BE2C (cell line): ENCODE measurements at regions not wholly inside any gene's neighbourhood (a gene's known extent, or its start where the extent isn't known, plus 50 kb on each side); places are given as distances from the start of the nearest gene placed in this dataset.

ENCODE experiments used
- DNase-seq: peaks from one replicate; pipeline ENCODE4 v3.0.0-alpha.2; 2020
- H3K27me3 ChIP-seq: fragments of 250-450 bp; sonication (Bioruptor Pico); 2 replicates; pipeline ENCODE4 v1.5.1; 2020; ENCODE audit warnings: mild to moderate bottlenecking
- H3K36me3 ChIP-seq: fragments of 250-450 bp; sonication (Bioruptor Pico); 2 replicates; pipeline ENCODE4 v1.5.1; 2020; ENCODE audit warnings: mild to moderate bottlenecking
- H3K4me1 ChIP-seq: fragments of 250-450 bp; sonication (Bioruptor Pico); 2 replicates; pipeline ENCODE4 v1.5.1; 2020
- H3K4me3 ChIP-seq: 2 replicates; pipeline ENCODE4 v1.5.1; 2011; ENCODE audit warnings: low read depth, low read length
- H3K9me3 ChIP-seq: fragments of 250-450 bp; sonication (Bioruptor Pico); 2 replicates; pipeline ENCODE4 v1.5.1; 2020
- TF ChIP-seq, protein P1 (sequence below): IDR thresholded peaks from 2 replicates; pipeline ENCODE4 v1.5.1; 2012; ENCODE audit warnings: mild to moderate bottlenecking, low read depth, low read length

DNA sequence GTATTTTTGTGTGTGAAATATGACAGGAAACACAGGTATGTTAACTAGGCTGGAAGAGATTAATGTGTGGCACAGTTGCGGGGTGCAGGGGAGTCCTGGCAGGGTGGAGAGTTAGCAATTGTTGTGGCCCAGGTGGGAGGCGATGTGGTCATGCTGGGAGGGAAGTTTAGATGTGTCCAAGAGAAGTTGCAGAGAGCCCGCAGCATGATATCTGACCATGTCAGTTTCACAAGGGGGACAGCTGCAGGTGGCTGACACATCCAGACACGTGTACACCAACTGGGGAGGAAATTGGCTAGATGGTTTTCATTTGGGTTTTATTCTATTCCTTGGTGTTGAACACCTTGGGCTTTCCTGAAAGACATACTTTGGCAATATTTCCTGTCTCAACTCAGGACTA lies 172.8 kb upstream of the RGMA start:
- no peak for DNase-seq
- TF ChIP-seq, protein P1, sequence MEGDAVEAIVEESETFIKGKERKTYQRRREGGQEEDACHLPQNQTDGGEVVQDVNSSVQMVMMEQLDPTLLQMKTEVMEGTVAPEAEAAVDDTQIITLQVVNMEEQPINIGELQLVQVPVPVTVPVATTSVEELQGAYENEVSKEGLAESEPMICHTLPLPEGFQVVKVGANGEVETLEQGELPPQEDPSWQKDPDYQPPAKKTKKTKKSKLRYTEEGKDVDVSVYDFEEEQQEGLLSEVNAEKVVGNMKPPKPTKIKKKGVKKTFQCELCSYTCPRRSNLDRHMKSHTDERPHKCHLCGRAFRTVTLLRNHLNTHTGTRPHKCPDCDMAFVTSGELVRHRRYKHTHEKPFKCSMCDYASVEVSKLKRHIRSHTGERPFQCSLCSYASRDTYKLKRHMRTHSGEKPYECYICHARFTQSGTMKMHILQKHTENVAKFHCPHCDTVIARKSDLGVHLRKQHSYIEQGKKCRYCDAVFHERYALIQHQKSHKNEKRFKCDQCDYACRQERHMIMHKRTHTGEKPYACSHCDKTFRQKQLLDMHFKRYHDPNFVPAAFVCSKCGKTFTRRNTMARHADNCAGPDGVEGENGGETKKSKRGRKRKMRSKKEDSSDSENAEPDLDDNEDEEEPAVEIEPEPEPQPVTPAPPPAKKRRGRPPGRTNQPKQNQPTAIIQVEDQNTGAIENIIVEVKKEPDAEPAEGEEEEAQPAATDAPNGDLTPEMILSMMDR = no peak
- Histone ChIP-seq H3K4me1 (no peaks in the 10 kb centered on the region), H3K36me3 (no peaks in the 10 kb centered on the region), H3K27me3 (no peaks in the 10 kb centered on the region), H3K4me3 (no peak overlapping the region), H3K9me3 (no peaks in the 10 kb centered on the region)

DNA sequence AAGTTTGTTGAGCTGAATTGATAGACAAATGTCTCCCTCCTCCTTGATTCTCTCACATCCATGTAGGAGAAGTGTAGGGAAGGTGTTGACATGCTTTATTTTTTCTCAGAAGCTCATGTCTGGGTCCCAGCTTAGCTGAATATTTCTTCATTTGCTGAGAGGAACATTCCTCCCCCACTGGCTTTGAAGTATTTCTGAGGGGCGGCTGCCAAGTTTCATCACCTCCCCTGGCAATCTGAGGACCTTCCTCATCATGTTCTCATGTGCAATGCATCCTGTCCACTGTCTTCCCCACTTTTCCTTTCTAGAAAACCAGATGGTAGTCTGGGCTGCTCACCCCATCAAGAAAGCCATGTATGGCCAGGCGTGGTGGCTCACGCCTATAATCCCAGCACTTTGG lies 168.9 kb upstream of the RGMA start:
- H3K9me3 ChIP-seq = no peaks in the 10 kb centered on the region
- H3K4me1 ChIP-seq = no peaks in the 10 kb centered on the region
- no peaks in the 10 kb centered on the region for H3K36me3 ChIP-seq
- TF ChIP-seq, protein P1 = no peak
- no peak overlapping the region for H3K4me3 ChIP-seq
- H3K27me3 ChIP-seq = no peaks in the 10 kb centered on the region
- no peak for DNase-seq

DNA sequence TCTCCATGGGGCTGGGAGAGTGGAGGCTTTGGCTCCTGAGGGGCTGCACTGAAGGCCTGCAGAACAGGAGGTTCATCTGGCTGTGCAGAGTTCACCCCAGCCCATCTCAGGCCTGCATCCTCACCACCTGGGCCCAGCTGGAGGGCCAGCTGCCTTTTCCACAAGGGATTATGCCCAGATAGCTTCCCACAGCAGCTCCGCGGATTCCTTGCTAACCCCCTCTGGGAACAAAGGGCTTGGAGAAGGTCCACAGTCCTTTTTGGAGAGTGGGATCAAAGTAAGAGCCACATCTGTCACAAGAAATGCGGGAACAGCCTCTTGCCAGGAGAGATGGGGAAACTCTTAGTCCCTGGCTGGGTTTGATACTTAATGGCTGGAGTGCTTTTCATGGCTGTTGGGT lies 164.7 kb upstream of the RGMA start:
- TF ChIP-seq, protein P1 = no peak

GRCh38 chr15:93252780-93253179 lies 163.8 kb upstream of the RGMA start:
- Histone ChIP-seq H3K4me1 (no peaks in the 10 kb centered on the region), H3K36me3 (no peaks in the 10 kb centered on the region), H3K9me3 (no peaks in the 10 kb centered on the region), H3K27me3 (no peaks in the 10 kb centered on the region), H3K4me3 (no peak overlapping the region)
- no peak for DNase-seq
- TF ChIP-seq, protein P1 = no peak

More for the DNA sequence above, 164.7 kb upstream of the RGMA start:
- no peak for DNase-seq
- H3K27me3 ChIP-seq = no peaks in the 10 kb centered on the region
- no peaks in the 10 kb centered on the region for H3K36me3 ChIP-seq
- no peaks in the 10 kb centered on the region for H3K4me1 ChIP-seq
- no peaks in the 10 kb centered on the region for H3K9me3 ChIP-seq
- H3K4me3 ChIP-seq = no peak overlapping the region

DNA sequence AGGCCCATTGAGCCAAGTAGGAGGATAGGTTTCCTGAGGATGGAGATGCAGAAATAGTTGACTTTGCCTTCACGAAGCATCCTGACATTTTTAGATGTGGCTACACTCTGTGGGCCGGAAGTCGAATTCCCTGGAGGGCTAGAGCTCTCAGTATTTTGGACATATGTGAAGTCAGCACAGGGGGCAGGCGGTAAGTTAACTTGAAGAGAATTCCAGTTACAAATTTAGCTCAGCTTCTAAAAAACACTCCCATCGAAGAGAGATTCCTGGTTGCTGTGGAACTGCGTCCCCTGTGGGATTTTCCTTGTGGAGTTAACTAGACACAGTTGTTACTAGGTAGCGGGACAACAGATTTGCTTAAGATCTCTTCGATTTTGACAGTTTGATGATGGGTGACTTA lies 161.9 kb upstream of the RGMA start:
- Histone ChIP-seq H3K9me3 (no peaks in the 10 kb centered on the region), H3K4me3 (no peak overlapping the region), H3K4me1 (no peaks in the 10 kb centered on the region), H3K27me3 (no peaks in the 10 kb centered on the region), H3K36me3 (no peaks in the 10 kb centered on the region)
- TF ChIP-seq, protein P1 = no peak
- no peak for DNase-seq

GRCh38 chr15:93250209-93250608 lies 161.2 kb upstream of the RGMA start:
- TF ChIP-seq, protein P1 = no peak
- Histone ChIP-seq H3K4me3 (no peak overlapping the region), H3K9me3 (no peaks in the 10 kb centered on the region), H3K27me3 (no peaks in the 10 kb centered on the region), H3K4me1 (no peaks in the 10 kb centered on the region), H3K36me3 (no peaks in the 10 kb centered on the region)
- DNase-seq = no peak
